GM21447 (cell line): ENCODE measurements at regions not wholly inside any gene's neighbourhood (a gene's known extent, or its start where the extent isn't known, plus 50 kb on each side); places are given as distances from the start of the nearest gene placed in this dataset.
"Not testable (repeated sequence)": the region's sequence is repeated elsewhere in the genome, so short reads cannot be mapped to it uniquely, and the experiment has no call there.

Experiments used
- ATAC-seq: cut with Tn5 transposase; IDR thresholded peaks from one replicate; pipeline ENCODE4 v1.9.1; 2021; ENCODE audit not compliant: unreplicated experiment

DNA sequence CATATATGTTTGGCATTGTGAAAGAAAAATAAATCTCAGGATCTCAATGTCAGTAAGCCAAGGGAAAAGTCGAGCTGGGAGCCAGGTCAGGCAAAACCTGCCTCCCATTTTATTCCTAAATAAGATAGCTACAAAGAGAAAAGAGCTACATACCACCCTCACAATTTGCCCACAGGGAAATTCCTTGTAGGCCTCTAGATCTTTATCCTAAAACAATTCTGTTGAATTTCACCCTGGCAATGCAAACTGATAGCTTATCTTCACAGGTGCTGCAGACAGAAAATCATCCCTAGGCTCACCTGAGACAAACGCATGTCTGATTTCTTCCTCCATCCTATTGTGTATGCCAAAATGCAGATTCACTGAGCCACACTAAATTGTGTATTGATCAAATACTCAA, 2587.1 kb downstream of the PCDH9 start:
- ATAC-seq, result no peak

DNA sequence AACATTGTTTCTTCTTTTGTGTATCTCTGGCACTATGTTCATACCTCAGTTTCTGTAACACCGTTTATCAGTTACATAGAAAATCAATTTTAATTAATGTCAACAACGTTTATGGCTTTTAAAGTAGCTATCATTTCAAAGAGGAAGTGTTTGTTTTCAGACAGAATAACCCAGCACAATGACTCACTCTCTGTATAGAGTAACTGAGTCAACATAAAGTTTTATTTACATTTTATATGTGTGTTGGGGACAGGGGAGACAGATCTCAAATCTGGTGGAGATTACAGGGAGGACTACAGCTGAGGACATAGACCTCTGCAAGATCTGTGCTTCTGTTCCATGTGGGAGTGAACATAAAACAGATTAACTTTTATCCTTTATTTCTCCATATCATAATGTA, 2590.1 kb downstream of the PCDH9 start:
- no peak for ATAC-seq

DNA sequence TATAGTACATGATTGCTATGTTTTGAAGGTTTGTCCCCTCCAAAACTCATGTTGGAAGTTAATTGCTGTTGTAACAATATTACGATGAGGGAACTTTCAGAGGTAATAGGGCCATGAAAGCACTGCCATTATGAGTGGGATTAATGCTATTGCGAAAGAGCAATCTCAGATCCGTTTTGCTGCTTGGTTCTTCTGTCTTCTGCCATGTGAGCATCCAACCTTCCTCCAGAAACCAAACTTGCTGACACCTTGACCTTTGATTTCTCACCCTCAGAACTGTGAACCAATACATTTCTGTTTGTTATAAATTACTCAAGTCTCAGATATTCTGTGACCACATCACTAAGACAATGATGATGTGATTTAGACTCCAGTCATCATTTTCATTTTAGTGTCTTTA, 2590.9 kb downstream of the PCDH9 start:
- ATAC-seq, result no peak

DNA sequence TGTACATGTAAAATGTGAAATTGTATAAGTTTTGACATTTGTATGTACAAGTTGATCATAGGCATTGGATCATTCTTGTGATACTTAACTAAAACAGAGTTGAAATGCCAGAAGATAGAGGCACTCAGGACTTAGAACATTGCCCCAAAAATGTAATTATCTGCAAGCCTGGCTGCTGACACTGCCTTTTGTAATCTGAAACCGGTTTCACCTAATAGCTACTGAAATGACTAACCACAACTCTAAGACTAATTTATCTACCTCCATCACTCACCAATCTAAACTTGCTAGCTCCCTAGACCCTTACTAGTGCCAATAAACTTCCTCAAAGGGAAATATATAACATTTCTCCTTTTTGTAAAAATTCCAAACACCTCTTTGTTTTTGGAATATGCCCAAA, 2596.2 kb downstream of the PCDH9 start:
- ATAC-seq, result no peak

DNA sequence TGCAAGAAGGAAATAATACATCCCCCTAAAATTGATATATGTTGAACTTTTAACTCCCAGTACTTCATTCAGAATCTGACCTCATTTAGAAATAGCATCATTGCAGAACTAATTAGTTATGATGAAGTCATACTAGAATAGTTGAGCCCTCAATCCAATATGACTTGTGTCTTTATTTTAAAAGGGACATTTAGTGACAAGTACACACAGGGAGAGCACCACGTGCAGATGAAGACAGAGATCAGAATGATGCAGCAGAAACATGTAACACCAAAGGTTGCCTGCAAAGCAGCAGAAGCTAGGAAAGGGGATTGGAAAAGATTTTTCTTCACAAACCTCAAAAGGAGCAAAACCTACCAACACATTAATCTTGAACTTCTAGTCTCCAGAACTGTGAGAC, 2602.5 kb downstream of the PCDH9 start:
- no peak for ATAC-seq

DNA sequence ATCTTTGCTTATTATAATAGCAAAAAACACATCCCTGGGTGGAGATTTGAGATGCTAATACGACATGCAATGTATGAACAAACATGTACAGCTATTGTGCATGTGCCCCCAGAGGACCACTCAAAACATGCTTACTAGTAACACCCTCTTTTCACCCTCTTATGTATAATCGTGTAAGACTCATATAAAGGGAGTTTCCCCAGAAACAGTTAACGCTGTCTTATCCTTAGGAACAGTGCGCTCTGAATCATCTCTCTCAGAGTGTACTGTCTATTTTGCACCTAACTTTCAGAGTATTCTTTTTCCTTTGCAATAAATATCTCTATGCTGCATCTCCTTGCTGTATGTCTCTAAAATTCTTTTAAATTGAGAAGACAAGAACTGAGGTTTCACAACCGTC, 2604.0 kb downstream of the PCDH9 start:
- ATAC-seq, result no peak

DNA sequence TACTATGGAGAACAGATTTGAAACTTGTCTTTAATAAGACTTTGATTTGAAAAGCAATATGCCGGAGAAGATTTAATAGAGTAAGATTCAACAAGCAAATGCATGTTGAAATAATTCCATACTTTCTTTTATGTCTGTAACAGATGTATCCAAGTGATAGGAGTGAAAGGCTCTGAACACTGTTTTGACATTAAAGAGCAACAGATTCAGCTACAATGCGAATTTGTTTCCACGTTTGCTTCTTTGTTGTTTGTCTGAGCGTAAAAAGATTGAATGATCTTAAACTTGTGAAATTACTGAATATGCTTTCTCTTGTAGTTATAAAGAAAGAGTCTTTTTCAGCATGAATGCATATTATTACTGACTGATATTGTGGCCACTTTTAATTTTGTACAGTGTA, 2612.9 kb downstream of the PCDH9 start:
- ATAC-seq, result no peak

DNA sequence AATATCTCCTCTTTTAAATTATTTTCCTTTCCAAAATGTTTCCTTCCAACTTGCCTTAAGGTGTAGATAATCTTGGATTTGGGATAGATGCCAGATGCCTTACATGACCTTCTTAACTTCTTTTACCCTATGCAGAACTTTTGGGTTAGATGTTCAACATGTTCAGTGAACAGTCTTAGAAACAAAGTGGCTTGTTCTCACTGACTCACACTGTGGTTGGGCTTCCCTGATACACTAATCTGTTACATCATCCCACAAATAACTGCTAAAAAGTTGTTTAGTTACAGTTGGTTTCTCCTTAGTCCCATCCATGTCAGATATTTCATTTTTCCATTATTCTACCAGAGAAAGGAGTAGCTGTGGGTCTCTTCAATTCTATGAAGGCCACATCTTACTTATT, 2638.2 kb downstream of the PCDH9 start:
- ATAC-seq, result no peak

DNA sequence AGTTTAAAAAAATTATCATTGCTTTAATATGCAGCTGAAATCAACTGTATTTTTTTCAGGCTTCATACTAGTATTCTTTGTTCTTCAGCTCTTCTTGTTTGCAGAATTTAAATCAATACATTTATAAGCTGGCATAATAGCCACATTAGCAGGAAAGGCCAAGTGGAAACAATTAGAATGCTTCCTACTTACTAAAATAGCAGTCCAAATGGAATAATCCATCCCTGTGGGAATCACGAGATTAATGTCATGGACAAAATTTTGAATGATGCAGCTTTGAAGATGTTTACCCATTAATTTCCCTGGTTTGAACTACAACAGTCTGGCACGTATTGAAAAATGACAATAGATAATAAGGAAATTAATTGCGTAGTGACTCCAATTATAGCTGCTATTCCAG, 2650.8 kb downstream of the PCDH9 start:
- ATAC-seq, result no peak

DNA sequence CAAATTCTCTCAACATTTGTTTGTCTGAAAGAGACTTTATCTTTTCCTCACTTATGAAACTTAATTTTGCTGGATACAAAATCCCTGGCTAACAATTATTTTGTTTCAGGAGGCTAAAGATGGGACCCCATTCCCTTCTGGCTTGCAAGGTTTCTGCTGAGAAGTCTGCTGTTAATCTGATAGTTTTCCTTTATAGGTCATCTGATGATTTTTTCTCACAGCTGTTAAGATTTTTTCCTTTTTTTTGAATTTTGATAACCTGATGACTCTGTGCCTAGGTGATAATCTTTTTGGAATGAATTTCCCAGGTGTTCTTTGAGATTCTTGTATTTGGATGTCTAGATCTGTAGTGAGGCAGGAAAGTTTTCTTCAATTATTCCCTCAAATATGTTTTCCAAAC, 2661.4 kb downstream of the PCDH9 start:
- no peak for ATAC-seq

DNA sequence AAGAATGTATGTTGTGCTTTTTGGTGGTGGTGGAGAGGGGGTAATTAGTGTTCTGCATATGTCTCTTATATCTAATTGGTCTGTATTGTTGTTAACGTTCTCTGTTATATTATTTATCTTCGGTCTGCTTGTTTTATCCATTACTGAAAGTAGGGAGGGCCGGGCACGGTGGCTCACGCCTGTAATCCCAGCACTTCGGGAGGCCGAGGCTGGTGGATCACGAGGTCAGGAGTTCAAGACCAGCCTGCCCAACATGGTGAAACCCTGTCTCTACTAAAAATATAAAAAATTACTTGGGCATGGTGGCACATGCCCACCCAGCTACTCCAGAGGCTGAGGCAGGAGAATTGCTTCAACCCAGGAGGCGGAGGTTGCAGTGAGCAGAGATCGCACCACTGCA, 2672.1 kb downstream of the PCDH9 start:
- not testable (repeated sequence) for ATAC-seq

DNA sequence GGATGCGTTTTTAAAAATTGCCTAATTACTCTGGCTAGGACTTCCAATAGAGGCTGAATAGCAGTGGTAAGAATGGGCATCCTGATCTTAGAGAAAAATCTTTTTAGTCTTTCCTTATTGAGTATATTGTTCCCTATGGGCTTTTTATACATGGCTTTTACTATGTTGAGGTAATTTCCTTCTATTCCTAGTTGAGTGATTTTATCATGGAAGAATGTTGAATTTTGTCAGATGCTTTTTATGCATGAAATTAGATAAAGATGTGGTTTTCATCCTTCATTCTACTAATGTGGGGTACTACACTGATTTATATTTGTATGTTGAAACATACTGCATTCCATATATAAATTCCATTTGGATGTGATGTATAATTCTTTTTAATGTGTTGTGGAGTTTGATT, 2673.8 kb downstream of the PCDH9 start:
- no peak for ATAC-seq

DNA sequence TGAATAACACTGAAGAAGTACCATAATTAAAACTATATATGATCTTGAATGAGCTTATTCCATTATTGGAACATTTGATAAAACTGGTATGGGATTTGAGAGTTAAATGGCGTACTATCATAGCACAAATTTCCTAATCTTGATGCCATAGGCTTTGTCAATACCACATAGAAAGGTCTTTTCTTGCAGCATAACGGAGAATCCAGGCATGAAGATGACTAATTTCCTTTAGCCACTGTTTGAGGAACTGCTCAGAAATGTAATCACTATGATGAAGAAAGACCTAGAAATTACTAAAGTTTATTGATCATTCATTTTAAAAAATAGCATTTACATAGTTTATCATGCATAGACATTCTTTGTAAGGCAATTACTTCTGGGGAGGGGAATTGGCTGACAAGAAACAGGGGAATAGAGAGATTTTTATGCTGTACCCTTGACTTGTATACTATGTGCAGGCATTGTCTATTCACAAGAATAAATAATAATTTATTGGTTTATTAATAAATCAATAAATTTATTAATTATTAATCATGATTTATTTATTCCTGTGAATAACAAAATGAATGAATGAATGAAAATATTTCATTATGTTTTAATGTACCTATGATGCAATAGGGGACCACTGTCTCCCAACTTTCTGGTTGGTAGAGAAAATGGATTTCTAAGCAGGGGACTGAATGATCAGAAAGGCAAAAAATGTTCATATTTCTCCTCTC, 2676.6 kb downstream of the PCDH9 start:
- no peak for ATAC-seq

DNA sequence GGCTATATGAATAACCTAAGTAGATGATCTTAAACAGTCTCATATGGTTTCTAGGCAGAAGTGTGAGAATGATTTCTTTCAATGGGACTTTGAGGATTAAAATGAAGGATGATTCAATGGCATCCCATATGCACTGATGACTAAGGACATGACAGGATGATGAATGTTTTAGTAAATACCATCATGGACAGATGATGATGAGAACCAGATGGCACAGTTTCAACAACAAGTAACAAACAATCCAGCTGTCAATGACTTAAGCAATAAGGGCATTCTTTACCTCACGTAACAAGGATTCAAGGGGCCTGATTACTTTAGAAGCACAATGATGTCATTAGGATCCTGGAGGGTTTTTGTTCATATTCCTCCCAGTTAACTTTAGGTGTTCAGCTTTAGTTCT, 2678.4 kb downstream of the PCDH9 start:
- no peak for ATAC-seq

DNA sequence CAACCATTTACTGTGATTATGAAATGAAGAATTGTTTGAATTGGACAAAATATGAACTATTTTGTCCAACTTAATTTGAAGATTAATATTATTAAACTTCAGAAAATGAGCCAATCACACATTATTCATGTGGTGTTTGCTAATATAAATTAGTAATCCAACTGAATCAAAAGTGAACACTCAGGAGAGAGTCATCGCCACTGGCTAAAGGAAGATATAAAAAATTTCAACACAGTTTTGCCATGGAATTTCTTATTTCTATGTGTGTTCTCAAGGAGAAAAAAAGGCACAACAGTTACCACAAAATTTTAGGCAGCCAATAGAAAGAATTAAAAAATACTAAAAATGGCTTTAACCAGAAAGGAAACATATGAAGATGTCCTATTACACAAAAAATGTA, 2683.8 kb downstream of the PCDH9 start:
- ATAC-seq, result no peak

DNA sequence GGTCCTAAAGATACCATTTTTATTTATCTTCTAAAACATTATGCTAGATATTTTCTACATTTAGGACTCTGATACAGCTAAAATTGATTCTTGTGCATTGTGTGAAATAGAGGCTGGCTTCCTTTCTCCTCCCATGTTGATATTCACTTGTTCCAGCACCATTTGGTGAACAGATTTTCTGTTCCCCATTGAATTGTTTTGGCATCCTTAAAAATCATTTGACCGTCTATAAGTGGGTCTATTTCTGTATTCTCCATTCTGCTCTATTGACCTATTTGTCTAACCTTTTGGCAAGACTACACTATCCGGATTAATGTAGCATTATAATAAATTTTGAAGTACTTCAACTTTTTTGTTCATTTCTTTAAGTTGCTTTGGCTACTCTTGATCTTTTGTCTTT, 2689.2 kb downstream of the PCDH9 start:
- ATAC-seq, result no peak

DNA sequence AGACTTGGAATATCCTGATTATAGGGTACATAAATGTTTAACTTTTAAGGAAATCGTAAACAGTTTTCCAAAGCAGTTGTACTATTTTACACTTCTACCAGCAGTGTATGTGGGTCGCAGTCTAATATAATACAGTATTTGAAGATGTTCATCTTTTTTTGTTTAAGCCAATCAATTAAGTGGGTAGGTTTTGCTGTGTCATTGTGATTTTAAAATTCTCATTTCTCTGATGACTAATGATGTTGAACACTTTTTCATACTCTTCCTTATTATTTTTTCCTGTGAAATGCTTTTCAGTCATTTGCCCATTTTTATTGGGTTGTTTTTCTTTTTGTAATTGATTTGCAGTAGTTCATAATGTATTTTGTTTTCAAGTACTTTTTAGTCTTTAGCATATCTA, 2689.7 kb downstream of the PCDH9 start:
- no peak for ATAC-seq

DNA sequence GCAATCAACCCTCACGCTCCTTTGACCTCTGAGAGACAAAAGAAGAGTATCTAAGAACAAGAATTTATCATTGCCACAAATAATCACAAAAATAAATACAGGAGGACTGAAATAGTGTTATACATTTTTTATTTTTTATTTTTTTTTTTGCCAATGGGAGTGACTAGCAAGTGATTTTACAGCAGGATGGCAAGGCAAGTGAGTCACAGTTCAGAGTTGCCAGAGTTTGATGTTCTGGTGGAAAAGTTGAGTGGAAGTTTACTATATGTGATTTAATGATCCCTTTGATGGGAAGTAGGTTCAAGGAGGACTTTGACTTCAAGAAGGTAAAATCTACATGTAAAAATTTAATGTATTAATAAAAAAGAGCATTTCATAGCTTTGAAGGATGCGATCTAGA, 2691.4 kb downstream of the PCDH9 start:
- no peak for ATAC-seq

DNA sequence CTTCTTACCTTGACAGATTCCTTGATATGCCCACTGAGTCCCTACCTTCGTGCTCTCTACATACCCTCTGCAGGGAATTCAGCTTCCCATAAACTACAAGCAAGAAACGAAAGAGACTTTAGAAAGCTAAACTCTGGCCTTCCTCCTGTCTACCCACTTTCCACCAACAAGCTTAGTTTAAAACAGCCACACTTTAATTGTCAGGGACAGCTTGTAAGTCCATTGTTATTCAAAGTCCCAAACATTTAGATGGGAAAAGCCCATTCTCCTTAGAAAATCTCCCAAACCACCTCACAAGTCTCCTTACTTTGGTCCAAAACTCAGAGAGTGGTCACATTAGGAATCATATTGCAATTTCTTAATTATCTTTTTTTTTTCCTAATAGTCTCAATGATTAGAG, 2695.8 kb downstream of the PCDH9 start:
- ATAC-seq, result no peak

DNA sequence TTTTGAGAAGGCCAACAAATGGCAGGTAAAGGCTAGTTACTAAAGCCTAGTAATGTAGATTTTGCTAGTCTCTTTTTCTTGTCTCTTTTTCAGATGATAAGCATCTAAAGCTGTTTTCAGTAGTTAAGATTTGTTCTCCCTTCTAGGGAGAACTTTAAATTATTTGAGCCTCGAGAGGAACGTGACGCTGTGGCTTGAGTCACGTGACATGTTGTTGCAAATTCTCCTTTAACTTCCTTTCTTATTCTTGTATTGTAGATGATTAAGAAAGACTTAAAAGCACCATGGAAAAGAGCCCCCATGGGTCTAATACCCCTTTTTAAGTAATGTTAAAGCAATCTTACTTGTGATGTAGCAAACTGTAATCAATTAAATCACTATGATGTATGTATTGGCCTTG, 2698.7 kb downstream of the PCDH9 start:
- ATAC-seq, result no peak

DNA sequence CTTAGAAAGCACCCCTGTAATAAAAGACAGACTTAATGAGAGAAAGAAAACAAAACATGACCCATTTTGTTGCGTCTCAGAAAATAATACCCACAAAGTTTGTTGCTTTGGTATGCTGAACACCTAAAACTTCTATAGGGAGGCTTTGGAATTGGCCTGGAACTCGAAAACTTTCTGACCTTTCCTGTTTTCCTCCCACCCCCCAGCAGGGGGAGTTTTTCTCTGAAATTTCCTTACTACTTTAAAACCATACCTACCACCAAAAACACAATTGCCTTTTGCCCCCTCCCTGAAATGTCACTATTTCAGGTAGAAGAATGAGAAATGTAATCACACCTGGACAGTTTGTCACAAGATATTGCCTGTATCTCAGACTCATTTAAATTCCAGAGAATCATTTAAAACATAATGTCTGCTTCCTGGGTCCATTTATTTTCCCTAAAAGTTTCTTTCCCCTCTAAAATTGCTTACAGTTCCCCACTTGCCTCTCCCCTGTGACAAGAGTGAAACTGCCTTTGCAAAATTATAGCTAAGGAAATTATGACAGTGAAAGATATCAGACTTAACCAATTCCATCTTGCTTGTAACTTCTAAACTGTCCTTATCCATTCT, 2700.2 kb downstream of the PCDH9 start:
- no peak for ATAC-seq

DNA sequence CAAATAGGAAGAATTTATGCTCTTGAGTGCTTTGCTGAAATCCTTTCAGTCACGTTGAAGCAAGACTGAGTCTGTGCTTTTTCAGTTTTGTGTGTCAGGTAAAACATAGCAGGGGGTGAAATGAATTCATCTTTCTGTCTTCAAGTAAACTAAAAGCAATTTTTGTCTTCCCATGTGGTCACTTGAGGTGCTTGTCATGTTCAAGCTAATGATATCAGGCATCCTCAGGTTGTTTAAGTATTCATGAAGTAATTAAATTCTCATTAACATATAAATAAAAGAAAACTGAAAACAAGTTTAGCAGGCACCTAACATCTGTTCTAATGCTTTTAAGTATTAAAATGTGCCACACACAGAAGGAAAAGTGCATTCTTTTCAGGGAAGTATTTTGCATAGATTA, 2701.3 kb downstream of the PCDH9 start:
- ATAC-seq, result no peak

DNA sequence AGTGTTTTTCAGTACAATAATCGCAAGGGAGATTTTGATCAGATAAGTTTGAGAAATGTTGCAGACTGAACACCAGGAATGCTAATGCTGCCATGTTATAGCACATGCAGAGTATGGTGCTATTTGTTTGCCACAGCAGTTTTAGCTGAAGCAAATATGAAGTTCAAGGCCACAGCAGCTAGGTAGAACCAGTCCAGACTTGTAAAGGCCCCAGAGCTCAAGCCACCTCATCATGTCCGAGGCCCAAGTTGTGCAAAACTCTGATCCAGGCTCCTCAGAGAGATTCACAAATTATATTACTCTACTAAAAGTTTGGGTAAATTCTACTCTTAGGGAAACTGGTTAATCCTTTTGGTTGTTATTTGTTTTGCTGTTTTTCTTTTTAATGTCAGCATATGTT, 2702.6 kb downstream of the PCDH9 start:
- ATAC-seq, result no peak
